GM12873 (cell line): ENCODE measurements at regions not wholly inside any gene's neighbourhood (a gene's known extent, or its start where the extent isn't known, plus 50 kb on each side); places are given as distances from the start of the nearest gene placed in this dataset.

Experiments used
- TF ChIP-seq, protein P1 (sequence below): IDR thresholded peaks from 2 replicates; pipeline ENCODE4 v1.5.1; 2012; ENCODE audit warnings: low read depth, mild to moderate bottlenecking, moderate library complexity, low read length, control low read depth; ENCODE audit not compliant: insufficient read depth; ENCODE audit errors: missing control alignments

DNA sequence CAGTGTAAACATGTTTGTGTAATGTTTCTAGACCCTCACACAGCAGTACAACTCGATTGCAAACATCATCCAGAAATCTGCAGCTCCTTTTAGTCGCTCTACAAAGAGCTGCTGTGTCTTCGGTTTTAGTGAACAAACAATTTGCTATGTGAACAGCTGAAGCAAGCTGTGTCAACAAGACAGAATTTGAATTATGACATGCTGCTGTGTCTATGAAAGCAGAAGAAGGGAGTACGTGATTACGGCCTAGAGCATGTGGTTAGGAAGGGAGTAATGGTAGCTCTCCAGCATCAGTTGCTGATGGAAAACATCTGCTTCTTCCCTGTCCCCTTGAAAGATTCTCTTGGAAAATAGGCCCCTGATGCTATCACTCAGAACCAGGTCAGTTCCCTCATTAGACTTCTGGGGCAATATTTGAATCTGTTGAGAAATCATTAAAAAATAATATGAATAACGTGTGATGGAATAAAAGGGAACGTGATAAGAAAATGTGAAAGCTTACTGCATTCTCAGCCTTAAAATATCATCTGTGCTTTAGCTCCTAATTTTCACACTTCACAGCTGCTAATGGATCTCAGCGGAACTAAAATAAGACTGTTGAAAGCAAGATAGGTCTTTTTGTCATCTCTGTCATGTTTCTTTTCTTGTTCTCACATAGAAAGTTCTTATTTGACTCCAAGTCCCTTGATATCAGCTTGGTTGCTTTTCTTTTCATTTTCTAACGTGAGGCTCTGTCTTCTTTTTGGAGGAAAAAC lies 891.5 kb downstream of the ROBO2 start:
- TF ChIP-seq, protein P1, sequence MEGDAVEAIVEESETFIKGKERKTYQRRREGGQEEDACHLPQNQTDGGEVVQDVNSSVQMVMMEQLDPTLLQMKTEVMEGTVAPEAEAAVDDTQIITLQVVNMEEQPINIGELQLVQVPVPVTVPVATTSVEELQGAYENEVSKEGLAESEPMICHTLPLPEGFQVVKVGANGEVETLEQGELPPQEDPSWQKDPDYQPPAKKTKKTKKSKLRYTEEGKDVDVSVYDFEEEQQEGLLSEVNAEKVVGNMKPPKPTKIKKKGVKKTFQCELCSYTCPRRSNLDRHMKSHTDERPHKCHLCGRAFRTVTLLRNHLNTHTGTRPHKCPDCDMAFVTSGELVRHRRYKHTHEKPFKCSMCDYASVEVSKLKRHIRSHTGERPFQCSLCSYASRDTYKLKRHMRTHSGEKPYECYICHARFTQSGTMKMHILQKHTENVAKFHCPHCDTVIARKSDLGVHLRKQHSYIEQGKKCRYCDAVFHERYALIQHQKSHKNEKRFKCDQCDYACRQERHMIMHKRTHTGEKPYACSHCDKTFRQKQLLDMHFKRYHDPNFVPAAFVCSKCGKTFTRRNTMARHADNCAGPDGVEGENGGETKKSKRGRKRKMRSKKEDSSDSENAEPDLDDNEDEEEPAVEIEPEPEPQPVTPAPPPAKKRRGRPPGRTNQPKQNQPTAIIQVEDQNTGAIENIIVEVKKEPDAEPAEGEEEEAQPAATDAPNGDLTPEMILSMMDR = no peak

DNA sequence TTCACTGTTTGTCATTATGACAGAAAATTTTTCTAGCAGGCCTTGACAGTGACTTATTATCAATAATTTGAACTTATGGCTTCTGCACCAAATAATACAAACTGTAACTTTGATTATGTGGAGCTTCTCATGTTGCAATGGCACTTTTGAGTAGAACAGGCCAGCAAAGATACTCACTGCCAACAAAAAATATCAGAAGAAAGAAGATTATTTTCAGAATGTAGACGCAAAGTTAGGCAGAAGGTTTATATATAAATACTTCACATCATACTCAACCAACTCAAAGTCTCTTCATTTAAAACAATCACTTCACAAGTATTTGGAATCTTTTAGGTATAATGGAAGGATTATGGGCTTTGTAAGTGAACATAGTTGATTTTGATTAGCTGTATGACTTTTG lies 893.0 kb downstream of the ROBO2 start:
- TF ChIP-seq, protein P1 = no peak

DNA sequence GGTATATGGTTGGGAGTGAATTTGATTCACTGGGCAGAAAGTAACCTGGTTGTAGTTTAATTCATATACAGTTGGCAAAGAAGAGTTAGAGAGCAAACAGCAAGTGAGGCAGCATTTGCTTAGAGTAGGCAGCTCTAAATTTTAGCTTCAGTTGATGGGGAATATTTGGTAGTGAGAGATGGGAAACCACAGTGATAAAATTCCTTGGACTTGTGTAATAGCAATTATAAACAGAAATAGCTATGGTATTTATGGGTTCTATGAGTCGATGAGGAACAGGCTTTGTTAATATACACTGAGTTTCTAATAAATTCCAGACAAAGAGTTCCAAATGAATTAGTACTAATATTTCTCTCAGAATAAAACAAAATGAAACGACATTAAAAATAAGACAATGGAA lies 894.0 kb downstream of the ROBO2 start:
- TF ChIP-seq, protein P1 = no peak

DNA sequence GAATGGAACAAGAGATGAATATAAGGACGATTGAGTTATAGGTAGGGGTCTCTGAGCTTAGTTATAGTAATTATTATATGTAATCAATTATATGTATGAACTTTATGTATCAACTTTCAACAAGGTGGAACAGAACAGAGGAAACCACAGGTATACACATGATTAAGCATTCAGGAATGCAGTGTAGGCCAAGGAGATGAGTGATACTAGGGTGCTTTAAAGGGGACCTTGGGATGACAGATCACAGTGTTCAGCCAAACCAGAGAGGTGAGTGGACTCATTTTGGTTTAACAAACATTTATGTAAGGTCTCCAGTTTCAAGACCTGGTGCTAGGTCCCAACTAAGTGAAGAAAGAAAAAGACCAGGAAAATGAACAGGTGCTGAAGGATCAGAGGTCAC lies 895.5 kb downstream of the ROBO2 start:
- TF ChIP-seq, protein P1 = no peak

DNA sequence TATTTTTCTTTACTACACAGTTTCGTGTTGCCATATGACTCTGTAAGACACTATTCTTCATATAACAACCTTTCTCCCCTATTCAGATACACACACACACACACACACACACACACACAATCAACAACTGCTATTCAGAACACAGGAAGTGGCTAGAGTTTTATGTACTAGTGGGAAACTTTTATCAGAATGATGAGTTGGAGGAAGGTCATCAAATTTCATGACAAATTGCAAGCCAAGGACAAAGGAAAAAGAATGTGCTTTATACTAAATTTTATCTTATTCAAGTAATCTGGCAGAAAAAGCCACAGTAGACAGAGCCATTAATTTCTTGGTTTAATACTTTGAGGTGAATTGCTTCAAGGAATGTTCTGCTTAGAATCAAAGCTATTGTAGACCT lies 899.8 kb downstream of the ROBO2 start:
- TF ChIP-seq, protein P1 = no peak

DNA sequence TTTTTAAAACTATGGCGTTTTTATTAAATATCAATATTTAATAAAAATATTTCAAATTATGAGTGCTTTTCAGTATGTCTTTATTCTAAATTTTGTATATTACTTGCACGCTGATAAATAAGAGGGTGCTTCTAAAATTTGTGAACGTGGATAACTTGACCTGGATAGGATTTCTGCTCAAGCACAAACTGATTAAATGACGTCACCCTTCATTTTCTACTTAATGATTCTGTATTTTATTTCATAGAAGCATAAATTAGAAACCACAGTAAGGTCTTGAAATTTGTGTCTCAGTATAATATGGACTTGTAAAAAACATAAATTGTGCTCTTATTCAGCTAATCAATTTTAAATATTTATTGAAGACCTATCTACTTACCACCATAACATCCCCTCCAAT lies 903.7 kb downstream of the ROBO2 start:
- TF ChIP-seq, protein P1 = no peak

DNA sequence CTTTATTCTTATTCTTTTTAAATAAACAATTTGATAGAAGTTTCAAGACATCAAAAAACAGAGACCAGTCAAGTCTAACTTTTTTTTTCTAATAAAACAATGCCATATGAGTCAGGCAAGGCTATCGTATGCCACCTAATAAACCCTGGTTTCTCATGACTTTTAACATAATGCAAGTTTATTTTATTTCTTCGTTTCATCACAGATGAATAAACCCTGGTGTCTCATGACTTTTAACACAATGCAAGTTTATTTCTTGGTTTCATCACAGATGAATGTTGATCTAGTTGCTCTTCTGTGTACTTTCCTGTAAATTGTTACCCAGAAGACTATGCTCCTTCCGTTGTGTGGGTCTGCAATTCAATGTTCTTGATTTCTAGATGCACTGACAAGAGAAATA lies 905.4 kb downstream of the ROBO2 start:
- TF ChIP-seq, protein P1 = no peak

DNA sequence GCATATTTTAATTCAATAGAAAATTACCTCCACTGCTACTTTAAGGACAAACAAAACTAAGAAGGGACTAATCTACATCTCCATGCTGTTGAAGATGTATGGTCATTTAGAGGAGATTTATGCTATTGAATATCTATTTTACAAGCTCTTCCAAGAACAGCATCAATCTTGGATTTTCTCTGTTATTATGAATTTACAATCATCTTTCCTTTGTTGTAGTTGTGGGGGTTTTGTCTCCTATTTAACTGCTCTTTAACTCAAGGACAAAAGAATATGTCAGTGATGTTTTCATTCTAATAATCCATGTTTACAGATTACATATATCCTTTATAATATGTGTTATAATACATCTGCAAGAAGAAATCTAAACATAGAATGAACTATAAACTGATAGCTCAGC lies 907.8 kb downstream of the ROBO2 start:
- TF ChIP-seq, protein P1 = no peak
